ENCODE measurements at regions not wholly inside any gene's neighbourhood (a gene's known extent, or its start where the extent isn't known, plus 50 kb on each side); places are given as distances from the start of the nearest gene placed in this dataset.

DNA sequence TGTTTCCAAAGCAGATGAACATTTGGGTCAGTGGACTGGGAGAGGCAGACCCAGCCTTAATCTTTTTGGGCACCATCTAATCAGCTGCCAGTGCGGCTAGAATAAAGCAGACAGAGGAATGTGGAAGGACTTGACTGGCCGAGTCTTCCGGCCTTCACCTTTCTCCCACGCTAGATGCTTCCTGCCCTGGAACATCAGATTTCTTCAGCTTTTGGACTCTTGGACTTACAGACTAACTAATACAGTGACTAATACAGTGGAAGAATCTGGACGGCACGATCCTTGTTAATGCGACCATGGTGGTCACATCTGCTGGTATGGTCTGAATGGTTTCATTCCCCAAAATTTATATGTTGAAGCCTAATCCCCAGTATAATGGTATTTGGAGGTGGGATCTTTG, 122.6 kb upstream of the NXT1 start (continued):
- TF ChIP-seq SIN3B (IDR thresholded peaks at IDR 0.05; ENCODE audit: low read depth) = no peak

DNA sequence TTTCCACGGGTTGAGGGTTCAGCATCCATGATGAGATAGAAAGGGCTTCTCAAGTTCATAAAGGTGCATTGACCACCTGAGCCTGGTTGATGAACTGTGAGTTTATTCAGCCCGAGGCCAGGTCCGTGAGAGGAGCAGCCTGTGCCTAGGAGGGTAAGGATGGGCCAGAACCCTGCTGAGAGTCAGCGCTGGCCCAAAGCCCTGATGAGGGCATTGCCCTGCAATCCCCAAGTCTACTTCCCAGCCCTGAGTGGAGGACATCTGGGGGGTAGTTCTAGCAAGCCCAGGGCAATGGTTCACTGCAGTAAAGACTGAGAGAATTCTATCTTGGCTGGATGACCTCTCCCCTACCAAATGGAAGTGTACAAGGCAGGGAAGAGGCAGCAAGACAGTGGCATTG, 123.3 kb upstream of the NXT1 start:
- in situ Hi-C loops (cut with MboI) = no loop called here
- POLR2A ChIA-PET = no interaction called here
- CTCF ChIA-PET (ENCODE audit: low intra/inter-chr PET ratio) = no interaction called here

More for the DNA sequence above, 123.3 kb upstream of the NXT1 start:
- Histone ChIP-seq H3K27me3 (ENCODE audit: control insufficient read depth in 2 of 2, insufficient read depth in 2 of 2, low read length in 2 of 2) (no peaks in the 10 kb centered on the region; a peak in 1 of 5 replicates), H3K36me3 (ENCODE audit: control insufficient read depth, insufficient read depth, low read length) (no peaks in the 10 kb centered on the region), H3K9ac (ENCODE audit: insufficient read depth in 1 of 2, low read depth in 2 of 2, low read length in 2 of 2) (no peak overlapping the region), H3K27ac (ENCODE audit: extremely low read depth, low read depth, low read length) (no peak overlapping the region), H4K20me1 (replicated peaks; ENCODE audit: control insufficient read depth, insufficient read depth, low read length) (no peaks in the 10 kb centered on the region), H3K9me3 (replicated peaks; ENCODE audit: control insufficient read depth, insufficient read depth, low read depth, low read length) (no peaks in the 10 kb centered on the region; the same call in 1 of the 2 replicates), H3K4me1 (replicated peaks in 1 of 2; ENCODE audit: control insufficient read depth in 2 of 2, insufficient read depth in 2 of 2, low read length in 2 of 2) (no peaks in the 10 kb centered on the region; a peak in 3 of 5 replicates), H3K4me2 (ENCODE audit: insufficient read depth, low read length) (no peak overlapping the region), H2AFZ (ENCODE audit: low read depth, low read length) (no peak overlapping the region), H3K79me2 (ENCODE audit: control insufficient read depth, insufficient read depth, low read length) (no peaks in the 10 kb centered on the region), H3K9me1 (ENCODE audit: control insufficient read depth, insufficient read depth, low read length) (no peaks in the 10 kb centered on the region), H3K4me3 (no peak overlapping the region)
- ATAC-seq (no peak), FAIRE-seq (no peak), DNase-seq (ENCODE audit: extremely low read depth in 1 of 4, low spot score in 3 of 4) (no peak)
- intact Hi-C loops (cut with micrococcal nuclease) = no loop called here
- 6% methylated on average over 4 of the region's 4 CpGs for WGBS (ENCODE audit: insufficient coverage, low coverage, missing lambda C conversion rate)
- no TSS peak for BruUV-seq (replicated peaks)
- TF ChIP-seq GTF2A2 (tag; IDR thresholded peaks at IDR 0.05) = no peak
- TF ChIP-seq ZNF280A (IDR thresholded peaks at IDR 0.05; ENCODE audit: low read depth, partially characterized antibody) = no peak
- TF ChIP-seq MBD1 (CRISPR knock-in tag; IDR thresholded peaks at IDR 0.05) = no peak
- TF ChIP-seq, protein P1, sequence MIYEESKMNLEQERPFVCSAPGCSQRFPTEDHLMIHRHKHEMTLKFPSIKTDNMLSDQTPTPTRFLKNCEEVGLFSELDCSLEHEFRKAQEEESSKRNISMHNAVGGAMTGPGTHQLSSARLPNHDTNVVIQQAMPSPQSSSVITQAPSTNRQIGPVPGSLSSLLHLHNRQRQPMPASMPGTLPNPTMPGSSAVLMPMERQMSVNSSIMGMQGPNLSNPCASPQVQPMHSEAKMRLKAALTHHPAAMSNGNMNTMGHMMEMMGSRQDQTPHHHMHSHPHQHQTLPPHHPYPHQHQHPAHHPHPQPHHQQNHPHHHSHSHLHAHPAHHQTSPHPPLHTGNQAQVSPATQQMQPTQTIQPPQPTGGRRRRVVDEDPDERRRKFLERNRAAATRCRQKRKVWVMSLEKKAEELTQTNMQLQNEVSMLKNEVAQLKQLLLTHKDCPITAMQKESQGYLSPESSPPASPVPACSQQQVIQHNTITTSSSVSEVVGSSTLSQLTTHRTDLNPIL (CRISPR knock-in tag; IDR thresholded peaks at IDR 0.05) = no peak
- no peak for TF ChIP-seq PBX2 (CRISPR knock-in tag; IDR thresholded peaks at IDR 0.05; ENCODE audit: low read depth)
- no peak for TF ChIP-seq PBX2 (tag; conservative IDR thresholded peaks at IDR 0.05; ENCODE audit: low read depth)
